ENCODE measurements at regions not wholly inside any gene's neighbourhood (a gene's known extent, or its start where the extent isn't known, plus 50 kb on each side); places are given as distances from the start of the nearest gene placed in this dataset.
"Not testable (repeated sequence)": the region's sequence is repeated elsewhere in the genome, so short reads cannot be mapped to it uniquely, and the experiment has no call there.

DNA sequence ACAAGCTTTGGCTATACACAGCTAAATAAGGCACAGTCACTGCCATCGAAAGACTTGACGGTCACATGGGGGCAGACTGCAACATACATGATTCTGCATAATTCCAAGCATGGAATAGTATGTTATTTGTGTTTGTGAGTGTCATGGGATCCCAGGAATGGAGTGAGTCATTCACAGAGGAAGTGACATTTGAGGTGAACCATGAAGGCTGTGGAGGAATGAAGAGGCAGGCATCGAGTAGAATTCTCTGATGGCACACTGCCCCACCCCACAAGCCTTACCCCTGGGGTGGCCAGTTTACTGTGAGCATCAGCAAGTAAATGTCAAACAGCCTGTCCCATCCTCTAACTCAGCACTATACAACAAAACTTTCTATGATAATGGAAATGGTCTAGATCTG is 619.7 kb downstream of the MID1IP1 start:
- no peak for DNase-seq

- DNase-seq = no peak
Measured at GRCh38 chrX:39425124-39425806, 624.0 kb downstream of the MID1IP1 start.

DNA sequence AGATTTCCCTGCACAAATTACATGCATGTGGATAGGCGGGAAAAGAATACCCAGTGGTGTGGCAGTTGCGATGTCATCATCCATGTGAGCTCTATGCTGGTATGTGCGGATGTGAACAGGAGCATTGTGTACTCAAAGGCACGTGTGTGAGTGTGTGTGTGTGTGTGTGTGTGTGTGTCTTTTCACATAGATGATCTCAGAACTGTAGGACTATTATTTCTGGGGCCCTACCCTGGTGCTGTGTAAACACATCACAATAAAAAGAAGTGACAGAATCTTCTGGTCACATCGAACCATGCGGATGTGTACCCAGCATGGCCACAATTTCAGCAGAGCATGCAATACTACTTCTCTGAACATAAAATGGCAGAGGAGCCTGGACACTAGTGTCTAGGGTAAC is 624.8 kb downstream of the MID1IP1 start:
- no peak for DNase-seq

DNA sequence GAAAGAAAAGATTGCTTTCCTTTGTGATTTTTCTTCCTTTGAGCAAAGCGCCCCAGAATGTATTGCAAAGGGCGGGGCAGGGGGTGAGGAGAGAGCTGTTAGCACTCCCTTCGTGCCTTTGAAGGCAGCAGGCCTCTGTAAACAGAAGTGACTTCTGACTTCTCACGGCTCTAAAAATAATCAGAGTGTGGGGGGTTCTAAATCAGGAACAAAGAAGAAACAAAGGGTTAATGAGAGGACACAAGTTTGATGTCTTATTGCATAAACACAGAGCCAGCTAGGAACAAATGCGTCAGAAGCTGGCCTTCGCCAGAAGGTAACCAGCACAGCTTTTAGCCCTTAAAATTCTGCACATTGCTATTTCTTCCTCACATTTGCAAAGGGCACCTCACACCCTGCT is 626.2 kb downstream of the MID1IP1 start:
- no peak for DNase-seq

DNA sequence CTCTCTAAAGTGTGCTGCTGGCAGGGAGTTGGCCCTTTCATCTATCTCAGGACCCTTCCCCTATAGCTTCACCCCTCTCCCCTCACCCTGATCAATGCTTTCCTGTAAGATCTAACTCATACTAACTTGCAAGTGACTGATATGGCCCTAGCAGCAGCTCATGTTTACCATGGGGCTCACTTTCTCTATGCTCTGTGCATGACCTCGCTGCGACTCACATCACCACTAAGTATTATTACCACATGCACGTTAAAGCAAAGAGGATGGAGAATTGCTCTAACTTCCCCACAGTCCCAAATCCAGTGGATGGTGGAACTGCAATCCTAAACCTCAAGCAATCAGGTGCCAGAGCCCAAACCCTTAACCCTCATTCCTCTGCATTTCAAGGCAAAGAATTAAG is 626.6 kb downstream of the MID1IP1 start:
- DNase-seq = no peak

DNA sequence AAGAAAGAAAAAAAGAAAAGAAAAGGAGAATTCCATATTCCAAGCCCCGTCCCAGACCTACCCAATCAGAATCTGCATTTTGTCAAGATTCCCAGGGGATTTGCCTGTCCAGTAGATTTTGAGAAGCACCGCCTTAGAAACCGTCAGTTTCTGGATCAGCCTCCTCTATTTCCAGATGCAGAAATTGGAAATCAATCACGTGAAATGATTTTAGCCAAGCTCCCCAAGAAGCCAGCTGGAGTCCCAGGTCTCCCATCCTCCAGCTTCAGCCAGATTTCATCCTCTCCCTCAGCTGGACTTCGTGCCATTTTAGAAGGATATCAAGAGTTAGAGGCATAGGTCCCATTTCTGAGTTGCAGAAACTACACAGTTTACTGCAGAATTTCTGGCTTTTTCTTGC is 629.3 kb downstream of the MID1IP1 start:
- DNase-seq = no peak

GRCh38 chrX:39431893-39432292 is 630.6 kb downstream of the MID1IP1 start:
- DNase-seq = no peak

DNA sequence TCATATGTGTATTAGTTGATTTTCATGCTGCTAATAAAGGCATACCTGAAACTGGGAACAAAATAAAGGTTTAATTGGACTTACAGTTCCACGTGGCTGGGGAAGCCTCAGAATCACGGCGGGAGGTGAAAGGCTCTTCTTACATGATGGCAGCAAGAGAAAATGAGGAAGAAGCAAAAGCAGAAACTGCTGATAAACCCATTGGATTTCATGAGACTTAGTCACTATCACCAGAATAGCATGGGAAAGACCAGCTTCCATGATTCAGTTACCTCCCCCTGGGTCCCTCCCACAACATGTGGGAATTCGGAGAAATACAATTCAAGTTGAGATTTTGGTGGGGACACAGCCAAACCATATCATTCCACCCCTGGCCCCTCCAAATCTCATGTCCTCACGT is 633.4 kb downstream of the MID1IP1 start:
- DNase-seq = not testable (repeated sequence)

GRCh38 chrX:39436538-39436937 is 635.3 kb downstream of the MID1IP1 start:
- not testable (repeated sequence) for DNase-seq

GRCh38 chrX:39437670-39438441 is 636.6 kb downstream of the MID1IP1 start:
- no peak for DNase-seq

- no peak for DNase-seq
Measured at GRCh38 chrX:39438603-39439602, 637.6 kb downstream of the MID1IP1 start.

- no peak for DNase-seq
Measured at GRCh38 chrX:39439906-39440798, 638.9 kb downstream of the MID1IP1 start.

DNA sequence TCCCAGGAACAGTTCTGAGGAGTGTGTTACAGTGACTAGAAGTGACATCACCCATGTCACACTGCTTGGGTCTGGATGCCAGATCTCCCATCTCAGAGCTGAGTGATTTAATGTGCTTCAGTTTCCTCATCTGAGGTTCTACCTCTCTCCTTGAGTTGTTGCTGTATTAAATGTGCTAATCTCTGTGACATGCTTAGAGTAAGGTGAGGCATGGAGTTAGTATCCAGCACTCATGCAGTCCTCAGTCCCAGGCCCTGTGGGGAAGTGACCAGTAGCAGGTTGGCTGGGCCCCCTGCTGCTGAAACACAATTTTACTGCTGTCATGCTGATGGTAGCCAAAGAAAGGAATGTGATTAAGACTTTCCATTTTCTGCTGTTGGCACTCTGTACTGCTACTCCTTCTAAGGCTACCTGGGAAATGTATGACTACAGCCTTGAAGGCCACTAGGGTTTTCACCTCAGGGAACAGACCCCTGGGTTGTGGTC is 639.6 kb downstream of the MID1IP1 start:
- DNase-seq = no peak

DNA sequence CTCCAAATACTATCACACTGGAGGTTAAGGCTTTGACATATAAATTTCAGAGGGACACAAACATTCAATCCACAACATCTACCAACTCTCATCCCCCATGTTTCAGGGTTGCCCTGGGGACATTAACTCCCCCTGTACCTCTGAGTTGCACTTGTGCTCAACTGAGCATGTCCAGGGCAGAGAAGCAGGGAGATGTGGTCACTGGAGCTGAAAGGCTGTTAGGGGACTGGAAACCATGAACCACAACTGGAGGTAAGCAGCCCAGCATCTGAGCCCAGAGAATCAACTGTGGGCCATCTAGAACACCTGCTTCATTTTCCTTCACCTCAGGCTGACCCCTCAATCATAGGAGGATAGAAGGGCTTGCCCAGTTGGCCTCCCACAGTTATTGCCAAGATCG is 641.1 kb downstream of the MID1IP1 start:
- no peak for DNase-seq

DNA sequence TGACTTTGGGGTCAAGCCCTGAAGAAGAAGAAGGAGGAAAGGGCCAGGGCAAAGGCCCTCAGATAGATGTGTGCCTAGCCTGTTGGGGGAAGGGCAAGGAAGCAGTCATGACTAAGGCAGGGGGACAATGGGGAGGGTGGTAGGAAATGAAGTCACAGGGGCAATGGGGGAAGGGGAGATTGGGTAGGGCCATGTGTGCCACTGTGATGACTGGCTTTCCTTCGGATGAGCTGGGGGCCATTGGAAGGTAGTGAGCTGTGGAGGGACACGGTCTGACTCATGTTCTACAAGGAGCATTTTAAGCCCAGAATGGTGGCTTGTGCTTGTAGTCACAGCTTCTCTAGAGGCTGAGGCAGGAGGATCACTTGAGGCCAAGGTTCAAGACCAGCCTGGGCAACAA is 642.0 kb downstream of the MID1IP1 start:
- no peak for DNase-seq

DNA sequence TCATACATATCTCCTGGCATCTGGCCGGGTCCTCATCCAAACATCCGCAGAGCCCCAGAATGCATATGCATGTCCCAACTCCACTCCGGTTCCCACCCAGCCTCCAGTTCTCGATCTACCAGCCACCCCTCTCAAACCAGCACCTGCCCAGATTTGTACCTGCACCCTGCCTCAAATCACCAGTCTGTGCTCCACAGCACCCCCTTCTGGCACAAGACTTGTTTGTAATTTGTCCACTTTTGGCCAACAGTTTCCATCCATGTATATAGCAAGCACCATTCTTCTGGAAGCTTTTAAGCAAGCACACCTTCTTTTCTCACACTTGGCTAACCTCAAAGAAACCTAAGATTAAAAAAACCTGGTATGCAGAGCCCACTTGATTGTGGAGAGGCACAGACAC is 644.1 kb downstream of the MID1IP1 start:
- DNase-seq = peak in 2 of 4 experiments; percentile 2 to 3

- no peak for DNase-seq
Measured at GRCh38 chrX:39449352-39449751, 648.1 kb downstream of the MID1IP1 start.

- peak in 2 of 4 experiments; percentile 2 for DNase-seq
Measured at GRCh38 chrX:39450234-39450977, 647.4 kb downstream of the BCOR start.

GRCh38 chrX:39451046-39451445 is 646.7 kb downstream of the BCOR start:
- no peak for DNase-seq

DNA sequence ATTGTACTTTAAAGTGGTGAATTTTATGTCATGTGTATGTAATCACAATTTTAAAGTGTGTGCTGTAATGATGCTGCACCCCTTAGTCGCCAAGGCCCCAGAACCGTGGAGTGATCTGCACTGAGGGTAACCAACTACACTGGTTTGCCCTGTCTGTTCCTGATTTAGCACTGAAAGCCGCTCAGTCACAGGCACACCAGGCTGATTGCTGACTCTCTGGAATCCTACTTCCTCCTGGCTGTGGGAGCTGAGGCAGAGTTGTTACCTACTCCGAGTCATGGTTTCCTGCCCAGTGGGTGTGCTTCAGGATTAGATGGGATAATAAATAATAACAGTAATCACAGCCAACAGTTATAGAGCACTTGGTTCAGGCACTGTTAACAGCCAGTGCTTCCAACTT is 645.4 kb downstream of the BCOR start:
- DNase-seq = no peak

- no peak for DNase-seq
Measured at GRCh38 chrX:39453889-39454621, 643.7 kb downstream of the BCOR start.
